B cell (primary cell): ENCODE measurements at regions not wholly inside any gene's neighbourhood (a gene's known extent, or its start where the extent isn't known, plus 50 kb on each side); places are given as distances from the start of the nearest gene placed in this dataset.
"Not testable (repeated sequence)": the region's sequence is repeated elsewhere in the genome, so short reads cannot be mapped to it uniquely, and the experiment has no call there.

ENCODE experiments used
- ATAC-seq: fragments of 200-7000 bp; cut with Tn5 transposase; one replicate; pipeline ENCODE4 v1.10.0; 2021; ENCODE audit warnings: low read depth, mild to moderate bottlenecking, moderate number of reproducible peaks, moderate library complexity
- CTCF ChIA-PET: fragments of 350-600 bp; sonication (Branson Sonifier 250); formaldehyde crosslinking; loops from one replicate; lab custom pipeline; 2021; ENCODE audit warnings: antibody characterized with exemption, inconsistent platforms; lab: Charles Lee
- POLR2A ChIA-PET: fragments of 350-600 bp; sonication (Branson Sonifier 250); formaldehyde crosslinking; loops from one replicate; lab custom pipeline; 2021; ENCODE audit warnings: antibody characterized with exemption; lab: Charles Lee
- DNase-seq: peaks from one replicate; pipeline ENCODE4 v3.0.0; 2013
- H2AFZ ChIP-seq: 2 replicates; pipeline ENCODE4 v1.6.1; 2012; ENCODE audit warnings: mild to moderate bottlenecking, low read depth, low read length; ENCODE audit not compliant: insufficient read depth, poor library complexity, severe bottlenecking
- H3K27ac ChIP-seq, 2 donors: 1 replicate in 1 of 2; 2 replicates in 1 of 2; pipeline ENCODE4 v1.5.1; 2012 to 2013; ENCODE audit warnings: low read length in 2 of 2, mild to moderate bottlenecking in 2 of 2, moderate library complexity in 1 of 2
- H3K27me3 ChIP-seq, 4 experiments: fragments of 200-600 bp in 1 of 4; sonication (generic) in 1 of 4; replicated peaks in 1 of 4; 1 replicate in 2 of 4; 2 replicates in 2 of 4; pipeline versions ENCODE4 v1.6.1 to v1.7.0; 2013 to 2016; ENCODE audit warnings: low read length in 3 of 4, mild to moderate bottlenecking in 2 of 4, mixed read lengths in 1 of 4, moderate library complexity in 1 of 4; ENCODE audit not compliant: insufficient read depth in 4 of 4, control insufficient read depth in 3 of 4; ENCODE audit errors: control extremely low read depth in 1 of 4
- H3K36me3 ChIP-seq, 2 experiments: replicated peaks in 1 of 2; 1 replicate in 1 of 2; 2 replicates in 1 of 2; pipeline versions ENCODE4 v1.6.1 to v1.7.1; 2013; ENCODE audit warnings: low read length in 1 of 2; ENCODE audit not compliant: insufficient read depth in 2 of 2, control insufficient read depth in 1 of 2; ENCODE audit errors: control extremely low read depth in 1 of 2, extremely low read depth in 1 of 2
- H3K4me1 ChIP-seq, 2 donors: fragments of 200-600 bp in 1 of 2; sonication (generic) in 1 of 2; 1 replicate in 1 of 2; 2 replicates in 1 of 2; pipeline versions ENCODE4 v1.5.1 to v1.6.1; 2013 to 2017; ENCODE audit warnings: low read length in 2 of 2; ENCODE audit not compliant: control insufficient read depth in 2 of 2, insufficient read depth in 2 of 2
- H3K4me2 ChIP-seq: replicated peaks from 2 replicates; pipeline ENCODE3; 2012; ENCODE audit warnings: mild to moderate bottlenecking, low read depth, low read length; ENCODE audit not compliant: poor library complexity, severe bottlenecking
- H3K4me3 ChIP-seq, 5 experiments: fragments of 200-600 bp in 1 of 5; sonication (generic) in 1 of 5; 1 replicate in 3 of 5; 2 replicates in 2 of 5; pipeline versions ENCODE4 v1.5.1 to v1.7.0; 2011 to 2016; ENCODE audit warnings: low read length in 4 of 5, mild to moderate bottlenecking in 4 of 5, low read depth in 2 of 5, control low read depth in 1 of 5, moderate library complexity in 1 of 5; ENCODE audit not compliant: insufficient read depth in 1 of 5; ENCODE audit errors: control extremely low read depth in 1 of 5, extremely low read depth in 1 of 5
- H3K79me2 ChIP-seq: fragments of 200-600 bp; sonication (generic); one replicate; pipeline ENCODE4 v1.6.0; 2016; ENCODE audit warnings: low read length; ENCODE audit not compliant: control insufficient read depth, insufficient read depth
- H3K9ac ChIP-seq: fragments of 200-600 bp; sonication (generic); 2 replicates; pipeline ENCODE4 v1.6.1; 2017; ENCODE audit warnings: mild to moderate bottlenecking, low read length, moderate library complexity
- H3K9me3 ChIP-seq, 3 donors: one replicate each; pipeline versions ENCODE4 v1.6.1 to v1.7.1; 2013; ENCODE audit warnings: low read length in 2 of 3; ENCODE audit not compliant: control insufficient read depth in 2 of 3, insufficient read depth in 1 of 3; ENCODE audit errors: control extremely low read depth in 1 of 3
- H4K20me1 ChIP-seq: 2 replicates; pipeline ENCODE4 v1.6.0; 2012; ENCODE audit warnings: mild to moderate bottlenecking, low read length; ENCODE audit not compliant: insufficient read depth, control insufficient read depth, poor library complexity, severe bottlenecking
- H3K27ac Mint-ChIP-seq: one replicate; pipeline ENCODE4 v1.8.0; 2021; ENCODE audit warnings: mixed read lengths
- H3K27me3 Mint-ChIP-seq: one replicate; pipeline ENCODE4 v1.8.0; 2021; ENCODE audit warnings: mixed read lengths
- H3K4me1 Mint-ChIP-seq: one replicate; pipeline ENCODE4 v1.8.0; 2021; ENCODE audit warnings: mixed read lengths
- H3K4me3 Mint-ChIP-seq: one replicate; pipeline ENCODE4 v1.8.0; 2021; ENCODE audit warnings: mixed read lengths
- H3K9me3 Mint-ChIP-seq: one replicate; pipeline ENCODE4 v1.8.0; 2022; ENCODE audit warnings: mixed read lengths; ENCODE audit not compliant: insufficient read depth
- CTCF ChIP-seq: fragments of 200-600 bp; IDR thresholded peaks from one replicate; pipeline ENCODE4 v1.8.0; 2022; ENCODE audit warnings: antibody characterized with exemption, mild to moderate bottlenecking
- EZH2 ChIP-seq: IDR thresholded peaks from 2 replicates; pipeline ENCODE4 v1.6.1; 2012; ENCODE audit warnings: borderline replicate concordance, low read depth, mild to moderate bottlenecking, moderate library complexity, low read length; ENCODE audit not compliant: insufficient read depth, poor library complexity, severe bottlenecking
- WGBS: methylation state at CpG from one replicate; pipeline ENCODE4 v1.1.5; 2013; ENCODE audit warnings: missing lambda C conversion rate; ENCODE audit not compliant: insufficient coverage; 5-methylcytosine and 5-hydroxymethylcytosine counted together
- intact Hi-C: fragments of 100-400 bp; cut with micrococcal nuclease; formaldehyde crosslinking; loops from one replicate; pipeline ENCODE4 v1.10.0; 2022

- Histone ChIP-seq H3K4me2 (no peak overlapping the region), H3K79me2 (no peaks in the 10 kb centered on the region), H3K9me3 (no peaks in the 10 kb centered on the region), H3K9ac (no peak overlapping the region), H3K4me3 (no peak overlapping the region), H2AFZ (no peak overlapping the region), H3K4me1 (no peaks in the 10 kb centered on the region), H3K27ac (no peak overlapping the region), H4K20me1 (no peaks in the 10 kb centered on the region), H3K27me3 (no peaks in the 10 kb centered on the region), H3K36me3 (no peaks in the 10 kb centered on the region)
- H3K27ac Mint-ChIP-seq, result no peak overlapping the region
- POLR2A ChIA-PET, result no interaction called here
- CTCF ChIA-PET, result no interaction called here
- peaks cover 23% of the 10 kb centered on the region for H3K27me3 Mint-ChIP-seq
- no CpG with 5 or more reads among the region's 2 CpGs for WGBS
- no peaks in the 10 kb centered on the region for H3K9me3 Mint-ChIP-seq
- no peak overlapping the region for H3K4me3 Mint-ChIP-seq
- DNase-seq (no peak), ATAC-seq (no peak)
- no peak for TF ChIP-seq CTCF
- TF ChIP-seq EZH2, result no peak
- intact Hi-C loops, result no loop called here
- H3K4me1 Mint-ChIP-seq, result no peaks in the 10 kb centered on the region
These were observed 261.2 kb downstream of the S1PR1 start for GRCh38 chr1:101497881-101498559.

- H3K4me3 ChIP-seq, H3K4me3 Mint-ChIP-seq, H3K4me1 Mint-ChIP-seq, H3K9me3 ChIP-seq, ATAC-seq, H2AFZ ChIP-seq, H3K9ac ChIP-seq, POLR2A ChIA-PET, H3K4me2 ChIP-seq, intact Hi-C loops, H4K20me1 ChIP-seq, H3K79me2 ChIP-seq, H3K27me3 ChIP-seq, H3K36me3 ChIP-seq, CTCF ChIA-PET, DNase-seq, H3K9me3 Mint-ChIP-seq, H3K27ac Mint-ChIP-seq, H3K27ac ChIP-seq, H3K4me1 ChIP-seq: not testable (repeated sequence)
- peaks cover 13% of the 10 kb centered on the region for H3K27me3 Mint-ChIP-seq
- WGBS, result 28% methylated on average over 2 of the region's 2 CpGs
These were observed 267.3 kb downstream of the S1PR1 start for GRCh38 chr1:101504106-101504505.

GRCh38 chr1:101505240-101505639 lies 268.4 kb downstream of the S1PR1 start:
- H3K4me1 Mint-ChIP-seq, H3K9ac ChIP-seq, H2AFZ ChIP-seq, DNase-seq, ATAC-seq, H3K4me3 Mint-ChIP-seq, H3K36me3 ChIP-seq, H4K20me1 ChIP-seq, POLR2A ChIA-PET, H3K9me3 Mint-ChIP-seq, H3K79me2 ChIP-seq, H3K27ac ChIP-seq, intact Hi-C loops, H3K4me1 ChIP-seq, H3K27me3 Mint-ChIP-seq, H3K4me3 ChIP-seq, H3K27me3 ChIP-seq, H3K27ac Mint-ChIP-seq, H3K4me2 ChIP-seq, H3K9me3 ChIP-seq: not testable (repeated sequence)
- CTCF ChIA-PET, result interaction anchor here (1.1 to 2.5 kb wide), 5 partner anchors 15 to 196 kb away, joined by 3 to 18 read pairs (median 5); no protein-coding TSS in a partner anchor
- 93% methylated on average over 5 of the region's 5 CpGs for WGBS
